ENCODE measurements at regions not wholly inside any gene's neighbourhood (a gene's known extent, or its start where the extent isn't known, plus 50 kb on each side); places are given as distances from the start of the nearest gene placed in this dataset.

DNA sequence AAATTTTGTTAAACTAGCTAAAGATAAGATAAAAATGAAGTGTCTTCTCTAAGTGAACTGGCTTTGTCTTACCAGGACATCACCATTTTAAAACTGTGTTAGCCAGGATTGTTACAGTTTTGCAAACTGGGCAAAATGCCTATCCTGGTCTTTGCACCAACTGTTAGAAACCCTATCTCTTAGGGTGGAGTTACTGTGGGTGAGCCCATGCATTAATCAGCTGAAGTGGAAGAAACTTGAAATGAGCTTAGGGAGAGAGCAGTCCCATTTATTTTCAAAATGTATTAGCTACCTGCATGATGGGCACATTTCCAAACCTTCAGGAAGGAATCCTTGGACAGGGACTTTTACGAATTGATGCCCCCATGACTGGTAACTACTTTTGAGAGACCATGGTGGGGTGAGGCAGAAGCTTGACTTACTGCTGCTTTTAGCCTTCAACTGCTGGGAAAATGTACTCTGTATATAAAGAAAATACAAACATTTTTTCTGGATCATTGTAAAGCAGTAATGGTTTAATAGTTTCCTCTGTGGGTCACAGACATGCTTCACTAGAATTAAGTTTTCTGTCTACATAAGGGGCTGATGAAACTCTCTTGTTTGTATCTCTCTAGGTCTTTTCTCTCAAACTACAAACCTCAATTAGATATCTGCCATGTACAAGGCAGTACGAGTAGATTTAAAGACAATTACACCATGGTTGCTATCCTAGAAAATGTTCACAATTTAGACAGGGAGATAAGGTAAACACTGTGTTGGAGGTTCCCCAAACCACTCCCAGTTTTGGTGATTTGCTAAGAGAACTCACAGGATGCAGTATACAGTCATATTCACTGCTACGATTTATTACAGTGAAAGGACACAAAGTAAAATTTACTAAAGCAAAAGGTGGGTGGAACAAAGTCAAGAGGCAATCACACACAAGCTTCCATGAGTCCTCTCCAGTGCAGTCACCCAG lies 321.4 kb upstream of the MMADHC start:
- TF ChIP-seq EZH2 (IDR thresholded peaks at IDR 0.05; ENCODE audit: low read length, unreplicated experiment), result no peak
- no peak for TF ChIP-seq EZH2phosphoT487 (IDR thresholded peaks at IDR 0.05; ENCODE audit: borderline replicate concordance, low read length)
- TF ChIP-seq, protein P1, sequence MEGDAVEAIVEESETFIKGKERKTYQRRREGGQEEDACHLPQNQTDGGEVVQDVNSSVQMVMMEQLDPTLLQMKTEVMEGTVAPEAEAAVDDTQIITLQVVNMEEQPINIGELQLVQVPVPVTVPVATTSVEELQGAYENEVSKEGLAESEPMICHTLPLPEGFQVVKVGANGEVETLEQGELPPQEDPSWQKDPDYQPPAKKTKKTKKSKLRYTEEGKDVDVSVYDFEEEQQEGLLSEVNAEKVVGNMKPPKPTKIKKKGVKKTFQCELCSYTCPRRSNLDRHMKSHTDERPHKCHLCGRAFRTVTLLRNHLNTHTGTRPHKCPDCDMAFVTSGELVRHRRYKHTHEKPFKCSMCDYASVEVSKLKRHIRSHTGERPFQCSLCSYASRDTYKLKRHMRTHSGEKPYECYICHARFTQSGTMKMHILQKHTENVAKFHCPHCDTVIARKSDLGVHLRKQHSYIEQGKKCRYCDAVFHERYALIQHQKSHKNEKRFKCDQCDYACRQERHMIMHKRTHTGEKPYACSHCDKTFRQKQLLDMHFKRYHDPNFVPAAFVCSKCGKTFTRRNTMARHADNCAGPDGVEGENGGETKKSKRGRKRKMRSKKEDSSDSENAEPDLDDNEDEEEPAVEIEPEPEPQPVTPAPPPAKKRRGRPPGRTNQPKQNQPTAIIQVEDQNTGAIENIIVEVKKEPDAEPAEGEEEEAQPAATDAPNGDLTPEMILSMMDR (conservative IDR thresholded peaks at IDR 0.05; ENCODE audit: low read depth, low read length), result no peak
- no TSS peak for BruUV-seq (replicated peaks)
- H3K9ac ChIP-seq (ENCODE audit: low read length), result no peak overlapping the region
- no peaks in the 10 kb centered on the region for H3K36me3 ChIP-seq (ENCODE audit: low read depth, low read length)
- peak overlapping the region; percentile 28 for H3K27ac ChIP-seq (ENCODE audit: low read length)
- H3K4me2 ChIP-seq (ENCODE audit: low read length), result peak overlapping the region; percentile 43
- no peaks in the 10 kb centered on the region for H3F3A ChIP-seq (ENCODE audit: low read length, unreplicated experiment)
- DNase-seq (peak; percentile 75), ATAC-seq (peak; percentile 98)
- peak overlapping the region; percentile 49 for H2AFZ ChIP-seq (ENCODE audit: low read length)
- ChIA-PET POLR2A (ENCODE audit: unreplicated experiment) (interaction anchor here (0.6 kb wide), 1 partner anchor 560 kb away, joined by 4 read pairs; no protein-coding TSS in a partner anchor), CTCF (interaction anchor here (0.6 kb wide), 1 partner anchor 168 kb away, joined by 3 read pairs; no protein-coding TSS in a partner anchor)
- no peaks in the 10 kb centered on the region for H3K27me3 ChIP-seq (ENCODE audit: low read length)
- no peaks in the 10 kb centered on the region for H4K20me1 ChIP-seq (ENCODE audit: low read length)
- no peaks in the 10 kb centered on the region for H3K79me2 ChIP-seq (ENCODE audit: low read length)
- intact Hi-C loops (cut with micrococcal nuclease), result loop anchor here (10.0 kb wide), 1 partner anchor 314 kb away; no protein-coding TSS in a partner anchor
- peaks cover 14% of the 10 kb centered on the region for H3K4me1 ChIP-seq (ENCODE audit: insufficient read depth, low read length)
- H3K4me3 ChIP-seq (ENCODE audit: low read length), result no peak overlapping the region
- no peaks in the 10 kb centered on the region for H3K9me3 ChIP-seq (ENCODE audit: low read length)
- no peaks in the 10 kb centered on the region for H3K9me2 ChIP-seq (replicated peaks; ENCODE audit: low read length)

DNA sequence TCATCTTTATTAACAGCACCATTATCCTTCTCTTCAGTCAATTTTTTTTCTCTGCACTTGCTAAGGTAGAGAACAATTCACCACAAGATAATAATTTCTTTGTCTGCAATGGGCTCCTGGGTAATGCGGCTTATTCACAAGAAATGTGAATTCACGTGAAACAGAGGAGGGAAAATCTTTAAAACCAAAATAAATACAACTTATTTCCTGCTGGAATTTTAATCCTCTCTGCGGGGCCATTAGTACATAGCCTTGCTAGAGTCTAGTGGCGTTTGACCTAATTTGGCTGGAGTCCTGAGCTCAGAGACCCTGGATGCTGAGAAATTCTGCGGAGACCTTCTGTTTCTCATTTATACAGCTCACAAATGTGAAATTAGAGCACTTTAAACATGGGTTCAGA lies 319.3 kb upstream of the MMADHC start:
- no peak overlapping the region for H3K27ac ChIP-seq (ENCODE audit: low read length)
- no peak for DNase-seq
- ChIA-PET POLR2A (ENCODE audit: unreplicated experiment) (no interaction called here), CTCF (no interaction called here)
- H3K36me3 ChIP-seq (ENCODE audit: low read depth, low read length), result no peaks in the 10 kb centered on the region
- intact Hi-C loops (cut with micrococcal nuclease), result loop anchor here (10.0 kb wide), 1 partner anchor 312 kb away; no protein-coding TSS in a partner anchor
- no peak for ATAC-seq
- no peaks in the 10 kb centered on the region for H4K20me1 ChIP-seq (ENCODE audit: low read length)
- TF ChIP-seq, protein P1 (conservative IDR thresholded peaks at IDR 0.05; ENCODE audit: low read depth, low read length), result no peak
- TF ChIP-seq EZH2 (IDR thresholded peaks at IDR 0.05; ENCODE audit: low read length, unreplicated experiment) (no peak), EZH2phosphoT487 (IDR thresholded peaks at IDR 0.05; ENCODE audit: borderline replicate concordance, low read length) (no peak)
- no peak overlapping the region for H3K4me3 ChIP-seq (ENCODE audit: low read length)
- no peaks in the 10 kb centered on the region for H3K79me2 ChIP-seq (ENCODE audit: low read length)
- no peaks in the 10 kb centered on the region for H3K9me2 ChIP-seq (replicated peaks; ENCODE audit: low read length)
- no peak overlapping the region for H3K9ac ChIP-seq (ENCODE audit: low read length)
- H3K4me2 ChIP-seq (ENCODE audit: low read length), result no peak overlapping the region
- no peaks in the 10 kb centered on the region for H3K27me3 ChIP-seq (ENCODE audit: low read length)
- H3K4me1 ChIP-seq (ENCODE audit: insufficient read depth, low read length), result peaks cover 14% of the 10 kb centered on the region
- BruUV-seq (replicated peaks), result no TSS peak
- H2AFZ ChIP-seq (ENCODE audit: low read length), result no peak overlapping the region
- H3K9me3 ChIP-seq (ENCODE audit: low read length), result no peaks in the 10 kb centered on the region
- no peaks in the 10 kb centered on the region for H3F3A ChIP-seq (ENCODE audit: low read length, unreplicated experiment)

Data from PC-3 (cell line).